ENCODE measurements at regions not wholly inside any gene's neighbourhood (a gene's known extent, or its start where the extent isn't known, plus 50 kb on each side); places are given as distances from the start of the nearest gene placed in this dataset.
"Not testable (repeated sequence)": the region's sequence is repeated elsewhere in the genome, so short reads cannot be mapped to it uniquely, and the experiment has no call there.

DNA sequence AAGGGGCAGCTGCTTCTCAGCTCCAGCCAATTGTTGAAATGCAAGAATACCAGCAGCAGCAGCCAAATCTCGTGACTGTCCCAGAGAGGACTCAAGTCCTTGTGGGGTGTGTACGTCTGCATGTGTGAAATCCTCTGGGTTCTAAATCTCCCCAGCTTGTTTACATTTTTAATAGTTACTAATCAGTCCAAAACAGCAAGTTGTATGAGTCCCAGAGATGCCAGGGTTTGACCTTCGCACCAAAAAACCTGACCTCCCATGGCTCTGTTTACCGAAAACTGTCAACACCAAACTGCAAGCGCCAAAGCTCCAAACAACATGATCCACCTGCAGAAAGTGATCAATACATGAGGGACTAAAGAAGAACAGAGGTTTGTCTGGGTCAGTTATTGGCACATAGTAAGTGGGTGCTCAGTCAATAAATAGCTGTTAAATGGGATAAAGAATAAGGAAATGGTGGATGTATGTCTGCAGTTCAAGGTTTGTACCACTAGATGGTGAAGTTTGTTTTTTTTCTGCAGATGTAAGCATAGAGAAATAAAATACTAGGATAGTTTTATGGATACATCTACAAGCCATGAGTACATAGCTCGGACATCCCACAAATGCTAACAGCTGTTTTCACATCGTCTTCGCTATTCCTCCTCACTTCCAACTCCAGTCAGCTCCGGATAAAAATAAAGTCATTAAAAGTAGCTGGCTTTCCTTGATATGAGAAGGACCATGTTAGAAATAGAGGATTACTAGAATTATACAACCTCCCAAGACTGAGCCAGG lies 85.3 kb upstream of the ADRB2 start (continued):
- TF ChIP-seq, protein P1, sequence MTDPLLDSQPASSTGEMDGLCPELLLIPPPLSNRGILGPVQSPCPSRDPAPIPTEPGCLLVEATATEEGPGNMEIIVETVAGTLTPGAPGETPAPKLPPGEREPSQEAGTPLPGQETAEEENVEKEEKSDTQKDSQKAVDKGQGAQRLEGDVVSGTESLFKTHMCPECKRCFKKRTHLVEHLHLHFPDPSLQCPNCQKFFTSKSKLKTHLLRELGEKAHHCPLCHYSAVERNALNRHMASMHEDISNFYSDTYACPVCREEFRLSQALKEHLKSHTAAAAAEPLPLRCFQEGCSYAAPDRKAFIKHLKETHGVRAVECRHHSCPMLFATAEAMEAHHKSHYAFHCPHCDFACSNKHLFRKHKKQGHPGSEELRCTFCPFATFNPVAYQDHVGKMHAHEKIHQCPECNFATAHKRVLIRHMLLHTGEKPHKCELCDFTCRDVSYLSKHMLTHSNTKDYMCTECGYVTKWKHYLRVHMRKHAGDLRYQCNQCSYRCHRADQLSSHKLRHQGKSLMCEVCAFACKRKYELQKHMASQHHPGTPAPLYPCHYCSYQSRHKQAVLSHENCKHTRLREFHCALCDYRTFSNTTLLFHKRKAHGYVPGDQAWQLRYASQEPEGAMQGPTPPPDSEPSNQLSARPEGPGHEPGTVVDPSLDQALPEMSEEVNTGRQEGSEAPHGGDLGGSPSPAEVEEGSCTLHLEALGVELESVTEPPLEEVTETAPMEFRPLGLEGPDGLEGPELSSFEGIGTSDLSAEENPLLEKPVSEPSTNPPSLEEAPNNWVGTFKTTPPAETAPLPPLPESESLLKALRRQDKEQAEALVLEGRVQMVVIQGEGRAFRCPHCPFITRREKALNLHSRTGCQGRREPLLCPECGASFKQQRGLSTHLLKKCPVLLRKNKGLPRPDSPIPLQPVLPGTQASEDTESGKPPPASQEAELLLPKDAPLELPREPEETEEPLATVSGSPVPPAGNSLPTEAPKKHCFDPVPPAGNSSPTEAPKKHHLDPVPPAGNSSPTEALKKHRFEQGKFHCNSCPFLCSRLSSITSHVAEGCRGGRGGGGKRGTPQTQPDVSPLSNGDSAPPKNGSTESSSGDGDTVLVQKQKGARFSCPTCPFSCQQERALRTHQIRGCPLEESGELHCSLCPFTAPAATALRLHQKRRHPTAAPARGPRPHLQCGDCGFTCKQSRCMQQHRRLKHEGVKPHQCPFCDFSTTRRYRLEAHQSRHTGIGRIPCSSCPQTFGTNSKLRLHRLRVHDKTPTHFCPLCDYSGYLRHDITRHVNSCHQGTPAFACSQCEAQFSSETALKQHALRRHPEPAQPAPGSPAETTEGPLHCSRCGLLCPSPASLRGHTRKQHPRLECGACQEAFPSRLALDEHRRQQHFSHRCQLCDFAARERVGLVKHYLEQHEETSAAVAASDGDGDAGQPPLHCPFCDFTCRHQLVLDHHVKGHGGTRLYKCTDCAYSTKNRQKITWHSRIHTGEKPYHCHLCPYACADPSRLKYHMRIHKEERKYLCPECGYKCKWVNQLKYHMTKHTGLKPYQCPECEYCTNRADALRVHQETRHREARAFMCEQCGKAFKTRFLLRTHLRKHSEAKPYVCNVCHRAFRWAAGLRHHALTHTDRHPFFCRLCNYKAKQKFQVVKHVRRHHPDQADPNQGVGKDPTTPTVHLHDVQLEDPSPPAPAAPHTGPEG (CRISPR knock-in tag; IDR thresholded peaks at IDR 0.05) = no peak
- TF ChIP-seq JARID2 (CRISPR knock-in tag; IDR thresholded peaks at IDR 0.05; ENCODE audit: insufficient replicate concordance) (no peak), NR3C1 (CRISPR knock-in tag; IDR thresholded peaks at IDR 0.05) (no peak), ZNF274 (CRISPR knock-in tag; IDR thresholded peaks at IDR 0.05) (no peak), SMC3 (IDR thresholded peaks at IDR 0.05; ENCODE audit: low read length) (peak; percentile 40; the same call in 1 of the 2 replicates), RCOR2 (CRISPR knock-in tag; IDR thresholded peaks at IDR 0.05) (no peak), ARID2 (CRISPR knock-in tag; IDR thresholded peaks at IDR 0.05; ENCODE audit: borderline replicate concordance) (no peak), RORA (CRISPR knock-in tag; IDR thresholded peaks at IDR 0.05) (no peak)

DNA sequence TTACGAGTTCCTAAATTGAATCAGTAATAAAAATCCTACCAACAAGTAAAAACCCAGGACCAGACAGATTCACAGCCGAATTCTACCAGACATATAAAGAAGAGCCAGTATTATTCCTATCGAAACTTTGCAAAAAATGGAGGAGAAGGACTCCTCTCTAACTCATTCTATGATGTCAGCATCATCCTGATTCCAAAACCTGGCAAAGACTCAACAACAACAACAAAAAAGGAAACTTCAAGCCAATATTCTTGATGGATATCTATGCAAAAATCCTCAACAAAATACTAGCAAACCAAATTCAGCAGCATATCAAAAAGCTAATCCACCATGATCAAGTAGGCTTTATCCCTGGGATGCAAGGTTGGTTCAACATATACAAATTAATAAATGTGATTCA lies 84.6 kb upstream of the ADRB2 start:
- H4K20me1 ChIP-seq (ENCODE audit: insufficient read depth, low read length); H3K36me3 ChIP-seq (replicated peaks in 1 of 2; ENCODE audit: control insufficient read depth in 1 of 2, insufficient read depth in 2 of 2, low read length in 2 of 2); H3K4me3 ChIP-seq (replicated peaks in 1 of 3; ENCODE audit: insufficient read depth in 1 of 3, low read depth in 2 of 3, low read length in 3 of 3); H3K9me3 ChIP-seq (ENCODE audit: low read length); H3K4me2 ChIP-seq (ENCODE audit: low read depth, low read length); in situ Hi-C loops (cut with HindIII; ENCODE audit: extremely low pct_ligation_motif_present, low pct_unique_long_range_greater_than_20kb); H3K27ac ChIP-seq (ENCODE audit: extremely low read length, insufficient read depth, low read length); BruUV-seq (replicated peaks); H2AFZ ChIP-seq (ENCODE audit: low read length); H3K79me2 ChIP-seq (ENCODE audit: insufficient read depth, low read length); H3K9ac ChIP-seq (ENCODE audit: insufficient read depth, low read depth, low read length); DNase-seq (ENCODE audit: low spot score); FAIRE-seq; ATAC-seq; H3K27me3 ChIP-seq (ENCODE audit: control insufficient read depth in 1 of 2, insufficient read depth in 2 of 2, low read length in 2 of 2); POLR2A ChIA-PET: not testable (repeated sequence)
- 29% methylated on average over 3 of the region's 3 CpGs for WGBS (ENCODE audit: low lambda C conversion rate)
- CTCF ChIA-PET (ENCODE audit: low intra/inter-chr PET ratio, low total read pairs) = interaction anchor here (1.3 to 2.4 kb wide), 2 partner anchors 294 to 373 kb away, joined by 6 to 8 read pairs; no protein-coding TSS in a partner anchor
- peaks cover 22% of the 10 kb centered on the region for H3K4me1 ChIP-seq (ENCODE audit: insufficient read depth, low read length)
- intact Hi-C loops (cut with micrococcal nuclease; ENCODE audit: unreplicated experiment) = loop anchor here (1.0 kb wide), 2 partner anchors 294 to 373 kb away; no protein-coding TSS in a partner anchor

DNA sequence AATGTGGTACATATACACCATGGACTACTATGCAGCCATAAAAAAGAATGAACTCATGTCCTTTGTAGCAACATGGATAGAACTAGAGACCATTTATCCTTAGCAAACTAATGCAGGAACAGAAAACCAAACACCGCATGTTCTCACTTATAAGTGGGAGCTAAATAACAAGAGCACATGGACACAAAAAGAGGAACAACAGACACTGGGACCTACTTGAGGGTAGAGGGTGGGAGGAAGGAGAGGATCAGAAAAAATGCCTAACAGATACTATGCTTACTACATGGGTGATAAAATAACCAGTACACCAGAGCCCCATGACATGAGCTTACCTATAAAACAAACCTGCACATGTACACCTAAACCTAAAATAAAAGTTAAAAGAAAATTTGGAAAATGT lies 82.0 kb upstream of the ADRB2 start:
- ATAC-seq; H3K9me3 ChIP-seq (ENCODE audit: low read length); H3K4me2 ChIP-seq (ENCODE audit: low read depth, low read length); H3K79me2 ChIP-seq (ENCODE audit: insufficient read depth, low read length); FAIRE-seq; CTCF ChIA-PET (ENCODE audit: low intra/inter-chr PET ratio, low total read pairs); H3K27me3 ChIP-seq (ENCODE audit: control insufficient read depth in 1 of 2, insufficient read depth in 2 of 2, low read length in 2 of 2); BruUV-seq (replicated peaks); H4K20me1 ChIP-seq (ENCODE audit: insufficient read depth, low read length); H3K4me3 ChIP-seq (replicated peaks in 1 of 3; ENCODE audit: insufficient read depth in 1 of 3, low read depth in 2 of 3, low read length in 3 of 3); in situ Hi-C loops (cut with HindIII; ENCODE audit: extremely low pct_ligation_motif_present, low pct_unique_long_range_greater_than_20kb); POLR2A ChIA-PET; H2AFZ ChIP-seq (ENCODE audit: low read length); DNase-seq (ENCODE audit: low spot score); H3K27ac ChIP-seq (ENCODE audit: extremely low read length, insufficient read depth, low read length); H3K36me3 ChIP-seq (replicated peaks in 1 of 2; ENCODE audit: control insufficient read depth in 1 of 2, insufficient read depth in 2 of 2, low read length in 2 of 2); intact Hi-C loops (cut with micrococcal nuclease; ENCODE audit: unreplicated experiment); H3K9ac ChIP-seq (ENCODE audit: insufficient read depth, low read depth, low read length): not testable (repeated sequence)
- WGBS (ENCODE audit: low lambda C conversion rate) = 85% methylated on average over 1 of the region's 1 CpG
- H3K4me1 ChIP-seq (ENCODE audit: insufficient read depth, low read length) = peaks cover 11% of the 10 kb centered on the region

All from HepG2 (cell line).